Pancreas (tissue), 10 donors: ENCODE measurements at regions not wholly inside any gene's neighbourhood (a gene's known extent, or its start where the extent isn't known, plus 50 kb on each side); places are given as distances from the start of the nearest gene placed in this dataset.

Experiments
- ATAC-seq, 4 donors: fragments of 200-7000 bp; cut with Tn5 transposase; one replicate each; pipeline versions ENCODE4 v1.8.0 to v1.9.1; 2020; ENCODE audit warnings: mild to moderate bottlenecking in 4 of 4, moderate library complexity in 4 of 4
- DNase-seq, 6 donors: peaks; one replicate each; pipeline ENCODE4 v3.0.0-alpha.2; 2020
- FAIRE-seq: peaks from 2 replicates; lab custom pipeline; 2012; peaks lifted over from hg19 to GRCh38; lab: Jason Lieb, UNC
- H3K27ac ChIP-seq, 4 donors: fragments of 200-600 bp; sonication (generic); 1 replicate in 3 of 4; 2 replicates in 1 of 4; pipeline versions ENCODE4 v1.5.0 to v1.8.0; 2020
- H3K27me3 ChIP-seq, 4 donors: fragments of 200-600 bp; one replicate each; pipeline ENCODE4 v1.8.0; 2021
- H3K36me3 ChIP-seq, 3 donors: fragments of 200-600 bp; sonication (generic) in 1 of 3; one replicate each; pipeline versions ENCODE4 v1.5.0 to v1.8.0; 2020 to 2021
- H3K4me1 ChIP-seq, 3 donors: fragments of 200-600 bp; one replicate each; pipeline ENCODE4 v1.8.0; 2021
- H3K4me3 ChIP-seq, 4 donors: fragments of 200-600 bp; sonication (generic) in 2 of 4; one replicate each; pipeline versions ENCODE4 v1.5.0 to v1.8.0; 2020 to 2021
- H3K9me3 ChIP-seq, 4 donors: fragments of 200-600 bp; one replicate each; pipeline ENCODE4 v1.8.0; 2021
- WGBS, 2 donors: extraction: QIAGEN DNeasy Blood & Tissue Kit; methylation state at CpG; one replicate each; pipeline ENCODE4 v1.1.7; 2013; 5-methylcytosine and 5-hydroxymethylcytosine counted together
- intact Hi-C, 3 donors: fragments of 100-400 bp; cut with DNase I; formaldehyde crosslinking; loops; one replicate each; pipeline versions ENCODE4 v1.11.1 to v1.14.2; 2022
- TF ChIP-seq, protein P1 (sequence below), 4 donors: fragments of 200-600 bp; sonication (generic) in 3 of 4; IDR thresholded peaks; one replicate each; pipeline versions ENCODE4 v1.5.0 to v1.8.0; 2021; ENCODE audit warnings: antibody characterized with exemption in 4 of 4
- donor health status: healthy with polysubstance abuse.
- donor health status: DM: no; HTN: no; CAD: no; lungs with moderate emphysema.
- donor health status: DM: no; HTN: no; CAD: no.
- donor health status: control.
- donor health status: control.
- donor health status: Bipolar disorder and iron deficiency.
- donor health status: DM: yes; HTN: yes; CAD: no.
- donor health status: DM: no; HTN: no; CAD: no.
- donor health status: DM: no; HTN: no; CAD: no.
- donor health status: DM: yes; HTN: yes; CAD: no.

DNA sequence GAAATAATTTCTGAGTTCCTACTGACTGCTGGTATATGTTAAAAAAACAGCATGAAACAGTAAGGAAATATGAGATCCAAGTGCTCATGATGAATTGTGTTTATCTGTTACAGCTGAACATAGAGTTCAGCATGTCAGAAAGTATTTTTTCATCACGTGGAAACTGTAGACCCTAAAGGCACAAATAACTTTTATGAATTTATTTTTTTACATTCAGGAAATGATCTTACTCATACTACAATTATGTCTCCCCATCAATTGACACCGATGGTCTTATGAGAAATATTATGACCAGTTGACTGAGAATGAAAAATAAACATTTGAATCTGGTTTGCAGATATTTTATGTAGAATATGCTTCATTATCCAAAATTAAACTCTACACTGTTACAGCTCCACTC lies 283.1 kb upstream of the SPANXN4 start:
- no peak for ATAC-seq

GRCh38 chrX:142733327-142733726 lies 292.4 kb upstream of the SPANXN4 start:
- H3K4me1 ChIP-seq = no peaks in the 10 kb centered on the region
- no peak overlapping the region for H3K4me3 ChIP-seq
- 33 to 38% methylated on average over 2 of the region's 2 CpGs for WGBS, 2 donors
- intact Hi-C loops = no loop called here
- H3K27me3 ChIP-seq = peaks cover 0 to 8% (median 0%) of the 10 kb centered on the region in 4 donors
- no peaks in the 10 kb centered on the region for H3K36me3 ChIP-seq
- FAIRE-seq = no peak
- no peak for DNase-seq
- TF ChIP-seq, protein P1, sequence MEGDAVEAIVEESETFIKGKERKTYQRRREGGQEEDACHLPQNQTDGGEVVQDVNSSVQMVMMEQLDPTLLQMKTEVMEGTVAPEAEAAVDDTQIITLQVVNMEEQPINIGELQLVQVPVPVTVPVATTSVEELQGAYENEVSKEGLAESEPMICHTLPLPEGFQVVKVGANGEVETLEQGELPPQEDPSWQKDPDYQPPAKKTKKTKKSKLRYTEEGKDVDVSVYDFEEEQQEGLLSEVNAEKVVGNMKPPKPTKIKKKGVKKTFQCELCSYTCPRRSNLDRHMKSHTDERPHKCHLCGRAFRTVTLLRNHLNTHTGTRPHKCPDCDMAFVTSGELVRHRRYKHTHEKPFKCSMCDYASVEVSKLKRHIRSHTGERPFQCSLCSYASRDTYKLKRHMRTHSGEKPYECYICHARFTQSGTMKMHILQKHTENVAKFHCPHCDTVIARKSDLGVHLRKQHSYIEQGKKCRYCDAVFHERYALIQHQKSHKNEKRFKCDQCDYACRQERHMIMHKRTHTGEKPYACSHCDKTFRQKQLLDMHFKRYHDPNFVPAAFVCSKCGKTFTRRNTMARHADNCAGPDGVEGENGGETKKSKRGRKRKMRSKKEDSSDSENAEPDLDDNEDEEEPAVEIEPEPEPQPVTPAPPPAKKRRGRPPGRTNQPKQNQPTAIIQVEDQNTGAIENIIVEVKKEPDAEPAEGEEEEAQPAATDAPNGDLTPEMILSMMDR (IDR thresholded peaks at IDR 0.05) = no peak
- ATAC-seq = no peak
- no peak overlapping the region for H3K27ac ChIP-seq
- H3K9me3 ChIP-seq = no peaks in the 10 kb centered on the region

More for the DNA sequence above, 283.1 kb upstream of the SPANXN4 start:
- no peak overlapping the region for H3K27ac ChIP-seq
- FAIRE-seq = no peak
- WGBS, 2 donors = 36 to 52% methylated on average over 2 of the region's 2 CpGs
- TF ChIP-seq, protein P1 (IDR thresholded peaks at IDR 0.05) = no peak
- no peak overlapping the region for H3K4me3 ChIP-seq
- H3K36me3 ChIP-seq = no peaks in the 10 kb centered on the region
- no peaks in the 10 kb centered on the region for H3K27me3 ChIP-seq
- no peaks in the 10 kb centered on the region for H3K4me1 ChIP-seq
- H3K9me3 ChIP-seq = no peaks in the 10 kb centered on the region
- intact Hi-C loops = no loop called here
- DNase-seq = no peak

- DNase-seq = no peak
- no peak for FAIRE-seq
- Histone ChIP-seq H3K4me1 (no peaks in the 10 kb centered on the region), H3K9me3 (no peaks in the 10 kb centered on the region), H3K36me3 (no peaks in the 10 kb centered on the region), H3K27me3 (no peaks in the 10 kb centered on the region), H3K27ac (no peak overlapping the region), H3K4me3 (no peak overlapping the region)
- 18 to 21% methylated on average over 3 of the region's 3 CpGs for WGBS, 2 donors
- ATAC-seq = no peak
- intact Hi-C loops = no loop called here
- TF ChIP-seq, protein P1 (IDR thresholded peaks at IDR 0.05) = no peak
These were observed 313.9 kb upstream of the SPANXN4 start for GRCh38 chrX:142711796-142712290.

GRCh38 chrX:142702749-142703148 lies 323.0 kb upstream of the SPANXN4 start:
- ATAC-seq (no peak), DNase-seq (no peak), FAIRE-seq (no peak)
- no peaks in the 10 kb centered on the region for H3K4me1 ChIP-seq
- H3K27ac ChIP-seq = no peak overlapping the region
- no peaks in the 10 kb centered on the region for H3K36me3 ChIP-seq
- WGBS, 2 donors = 45 to 46% methylated on average over 2 of the region's 2 CpGs
- H3K27me3 ChIP-seq = no peaks in the 10 kb centered on the region
- TF ChIP-seq, protein P1 (IDR thresholded peaks at IDR 0.05) = no peak
- intact Hi-C loops = no loop called here
- no peaks in the 10 kb centered on the region for H3K9me3 ChIP-seq
- no peak overlapping the region for H3K4me3 ChIP-seq

- Histone ChIP-seq H3K9me3 (no peaks in the 10 kb centered on the region), H3K4me3 (no peak overlapping the region), H3K4me1 (no peaks in the 10 kb centered on the region), H3K27me3 (no peaks in the 10 kb centered on the region), H3K27ac (no peak overlapping the region), H3K36me3 (no peaks in the 10 kb centered on the region)
- TF ChIP-seq, protein P1 (IDR thresholded peaks at IDR 0.05) = no peak
- ATAC-seq (no peak), FAIRE-seq (no peak), DNase-seq (no peak)
- intact Hi-C loops = no loop called here
- 82 to 86% methylated on average over 2 of the region's 2 CpGs for WGBS, 2 donors
These were observed 337.5 kb upstream of the SPANXN4 start for GRCh38 chrX:142688256-142688655.
